HG02588 (cell line): ENCODE measurements at regions not wholly inside any gene's neighbourhood (a gene's known extent, or its start where the extent isn't known, plus 50 kb on each side); places are given as distances from the start of the nearest gene placed in this dataset.

Source experiments
- ATAC-seq: cut with Tn5 transposase; IDR thresholded peaks from one replicate; pipeline ENCODE4 v1.9.1; 2021; ENCODE audit warnings: mild to moderate bottlenecking, moderate library complexity; ENCODE audit not compliant: unreplicated experiment

DNA sequence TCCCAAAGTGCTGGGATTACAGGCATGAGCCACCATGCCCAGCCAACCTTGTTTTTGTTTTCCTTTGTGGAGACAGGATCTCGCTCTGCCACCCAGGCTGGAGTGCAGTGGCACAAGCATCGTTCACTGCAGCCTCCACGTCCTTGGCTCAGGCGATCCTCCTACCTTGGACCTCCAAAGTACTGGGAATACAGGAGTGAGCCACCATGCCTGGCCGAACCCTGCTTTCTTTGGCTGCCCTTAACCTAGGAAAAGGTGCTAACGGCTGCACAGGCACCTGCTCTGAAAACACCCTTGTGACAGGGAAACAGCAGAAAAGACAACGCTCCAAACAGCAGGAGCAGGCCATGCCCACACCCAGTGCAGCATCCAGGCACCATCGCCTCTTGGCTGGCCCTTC is 71.9 kb downstream of the OAT start:
- no peak for ATAC-seq

- no peak for ATAC-seq
These were observed 73.2 kb downstream of the OAT start for GRCh38 chr10:124345521-124345920.

- ATAC-seq = no peak
These were observed 73.8 kb downstream of the OAT start for GRCh38 chr10:124344931-124345330.

- no peak for ATAC-seq
These were observed 74.5 kb downstream of the OAT start for GRCh38 chr10:124344266-124344590.

GRCh38 chr10:124343351-124344265 is 75.1 kb downstream of the OAT start:
- ATAC-seq = no peak

GRCh38 chr10:124342821-124343170 is 75.9 kb downstream of the OAT start:
- ATAC-seq = no peak

GRCh38 chr10:124342136-124342820 is 76.4 kb downstream of the OAT start:
- ATAC-seq = no peak

GRCh38 chr10:124341768-124342135 is 77.0 kb downstream of the OAT start:
- no peak for ATAC-seq

DNA sequence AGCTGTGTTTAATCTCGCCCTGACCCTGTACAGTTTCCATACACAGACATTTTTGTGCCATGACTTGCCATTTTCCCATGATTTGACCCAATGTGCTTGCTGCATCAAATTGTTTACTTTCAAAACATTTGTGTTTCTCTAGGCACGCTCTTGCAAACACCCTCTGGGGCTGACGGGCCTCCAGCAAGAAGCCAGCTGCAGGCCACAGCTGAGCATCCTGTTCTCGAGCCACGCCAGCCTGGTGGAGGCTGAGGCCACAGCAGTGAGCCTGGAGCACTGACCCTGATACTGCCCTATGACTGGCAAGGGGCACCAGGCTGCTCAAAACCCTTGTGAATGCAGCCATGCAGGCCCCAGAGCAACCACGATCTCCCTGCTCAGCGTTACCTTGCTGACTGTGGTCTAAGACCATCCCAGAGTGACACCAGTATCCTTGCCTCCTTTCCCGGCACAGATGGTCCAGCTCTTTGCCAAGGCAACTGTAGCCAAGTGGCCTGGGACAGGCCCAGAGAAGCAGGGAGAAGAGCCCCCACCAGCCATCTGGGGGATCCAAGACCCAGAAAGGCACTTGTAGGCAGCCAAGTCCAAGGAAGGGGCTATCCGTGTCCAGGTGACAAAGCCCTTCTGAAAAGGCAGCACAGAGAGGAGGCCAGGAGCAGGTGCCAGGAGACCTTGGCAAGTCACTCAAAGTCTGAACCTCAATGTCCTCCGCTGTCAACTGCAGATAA is 78.5 kb downstream of the OAT start:
- ATAC-seq = no peak

DNA sequence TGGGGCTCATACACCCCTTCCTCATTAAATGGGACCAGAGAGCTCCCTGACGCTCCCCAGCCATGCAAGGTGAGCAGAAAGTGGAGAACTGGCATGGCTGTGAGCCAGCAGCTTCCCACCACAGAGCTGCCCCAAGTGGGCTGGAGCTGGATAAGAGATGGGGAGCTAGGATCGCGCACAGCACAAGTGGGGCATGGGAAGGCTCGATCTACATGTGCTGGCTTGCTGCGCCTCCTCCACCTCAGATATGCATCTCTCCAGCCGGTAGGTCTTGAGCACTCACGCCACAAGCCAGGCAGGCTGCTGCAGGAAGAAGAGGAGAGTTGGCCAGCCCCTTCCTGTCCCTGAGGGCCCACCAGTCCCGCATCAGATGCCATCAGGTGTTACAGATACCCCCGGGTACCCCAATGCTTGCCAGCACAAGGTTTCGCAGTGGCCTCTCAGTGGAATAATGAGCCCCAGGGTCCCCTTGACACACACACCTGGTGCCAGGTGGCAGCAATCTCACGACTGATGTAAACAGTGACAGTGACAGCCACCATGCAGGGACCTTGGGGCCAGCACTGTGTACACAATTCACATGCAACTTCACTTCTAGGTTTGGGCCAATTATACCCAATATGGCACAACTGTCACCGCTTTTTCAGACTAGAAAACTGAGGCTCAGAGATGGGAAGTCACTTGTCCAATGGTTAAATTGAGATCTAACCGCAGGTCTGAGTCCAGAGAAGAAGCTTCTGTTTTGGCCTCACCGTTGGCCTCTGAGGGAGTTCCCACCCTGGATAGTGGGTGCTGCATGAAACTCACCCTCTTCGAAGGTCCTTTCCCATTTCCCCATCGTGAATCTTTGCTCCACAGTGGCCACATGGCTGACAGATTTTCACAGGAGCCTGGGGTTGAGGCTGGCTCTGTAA is 79.3 kb downstream of the OAT start:
- no peak for ATAC-seq

- no peak for ATAC-seq
These were observed 80.3 kb downstream of the OAT start for GRCh38 chr10:124338276-124338925.

- ATAC-seq = no peak
These were observed 82.5 kb downstream of the OAT start for GRCh38 chr10:124336186-124336585.

- no peak for ATAC-seq
These were observed 84.8 kb downstream of the OAT start for GRCh38 chr10:124333931-124334330.

DNA sequence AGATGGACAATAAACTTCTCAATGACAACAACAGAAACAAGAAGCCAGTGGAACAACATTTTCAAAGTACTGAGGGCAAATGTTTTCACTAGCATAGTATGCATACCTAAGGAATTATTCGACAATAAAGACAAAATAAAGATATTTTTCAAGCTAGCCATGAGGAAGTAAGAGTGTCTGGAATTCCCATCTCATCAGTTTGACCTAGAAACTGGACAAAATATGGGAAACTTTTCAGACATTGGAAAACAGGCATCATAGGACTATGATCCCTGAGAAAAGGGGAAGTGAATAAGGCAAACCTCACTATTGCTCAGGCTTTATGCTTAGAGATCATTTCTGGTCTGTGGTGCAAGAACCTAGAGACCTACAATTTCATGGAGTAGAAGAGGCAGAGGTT is 86.3 kb downstream of the OAT start:
- ATAC-seq = no peak

DNA sequence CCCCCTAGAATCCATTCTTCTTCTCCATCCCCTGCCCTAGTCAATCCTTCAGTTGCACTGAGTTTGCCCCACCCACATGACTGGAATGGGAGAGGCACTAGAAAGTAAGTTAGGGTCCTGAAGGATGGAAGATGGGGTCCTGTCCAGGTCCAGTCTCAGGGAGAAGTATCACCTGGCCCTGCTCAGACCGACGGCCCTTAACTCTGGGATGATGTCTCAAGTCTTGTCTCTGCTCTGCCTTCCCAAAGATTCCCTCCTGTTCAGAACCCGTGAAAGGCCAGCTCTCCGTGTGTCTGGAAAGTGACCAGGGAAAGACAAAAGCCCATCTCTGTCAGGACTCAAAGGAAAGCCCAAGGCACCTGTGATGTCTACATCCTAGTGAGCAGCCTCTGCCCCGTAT is 88.8 kb downstream of the OAT start:
- no peak for ATAC-seq

DNA sequence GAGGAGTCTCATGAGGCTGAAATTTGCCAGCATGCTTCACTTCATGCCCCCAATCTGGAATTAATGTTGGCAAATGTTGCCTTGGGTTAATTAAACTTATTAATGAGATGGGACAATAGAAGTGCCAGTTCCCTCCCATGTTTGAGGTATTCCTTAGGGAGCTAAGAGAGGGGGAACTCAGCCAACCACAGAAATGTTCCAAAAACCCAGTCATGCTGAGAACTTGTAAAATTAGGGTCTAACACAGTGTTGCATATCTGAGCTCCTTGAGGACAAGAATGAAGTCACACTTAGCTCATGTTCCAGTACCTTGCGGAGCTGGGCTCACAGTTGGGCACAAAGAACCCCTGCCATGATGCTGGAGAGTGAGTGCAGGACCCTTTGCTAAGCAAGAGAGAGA is 89.4 kb downstream of the OAT start:
- no peak for ATAC-seq

GRCh38 chr10:124328477-124329220 is 90.1 kb downstream of the OAT start:
- no peak for ATAC-seq

GRCh38 chr10:124325998-124326636 is 92.6 kb downstream of the OAT start:
- ATAC-seq = no peak

GRCh38 chr10:124325633-124325914 is 93.1 kb downstream of the OAT start:
- ATAC-seq = no peak
